Activated CD4-positive, alpha-beta memory T cell treated with anti-CD3 and anti-CD28 coated beads, Interleukin-2, amount 10 ng/mL, durations not matched to agents 7 days and 5 days (primary cell): ENCODE measurements at regions not wholly inside any gene's neighbourhood (a gene's known extent, or its start where the extent isn't known, plus 50 kb on each side); places are given as distances from the start of the nearest gene placed in this dataset.

ENCODE experiments used
- CTCF ChIA-PET: fragments of 350-600 bp; sonication (Branson Sonifier 250); formaldehyde crosslinking; loops from one replicate; lab custom pipeline; 2021; ENCODE audit warnings: antibody characterized with exemption, inconsistent platforms; lab: Charles Lee
- POLR2A ChIA-PET: fragments of 350-600 bp; sonication (Branson Sonifier 250); formaldehyde crosslinking; loops from one replicate; lab custom pipeline; 2021; ENCODE audit warnings: antibody characterized with exemption; lab: Charles Lee
- DNase-seq: peaks from one replicate; pipeline ENCODE4 v3.0.0-alpha.2; 2020
- H3K27ac Mint-ChIP-seq: one replicate; pipeline ENCODE4 v1.8.0; 2021; ENCODE audit warnings: mild to moderate bottlenecking, mixed read lengths
- H3K27me3 Mint-ChIP-seq: one replicate; pipeline ENCODE4 v1.8.0; 2021; ENCODE audit warnings: mixed read lengths
- H3K36me3 Mint-ChIP-seq: one replicate; pipeline ENCODE4 v1.8.0; 2021; ENCODE audit warnings: low read depth, mixed read lengths
- H3K4me1 Mint-ChIP-seq: one replicate; pipeline ENCODE4 v1.8.0; 2021; ENCODE audit warnings: mixed read lengths
- H3K4me3 Mint-ChIP-seq: one replicate; pipeline ENCODE4 v1.8.0; 2021; ENCODE audit warnings: mild to moderate bottlenecking, mixed read lengths
- H3K9me3 Mint-ChIP-seq: one replicate; pipeline ENCODE4 v1.8.0; 2021; ENCODE audit warnings: mixed read lengths

DNA sequence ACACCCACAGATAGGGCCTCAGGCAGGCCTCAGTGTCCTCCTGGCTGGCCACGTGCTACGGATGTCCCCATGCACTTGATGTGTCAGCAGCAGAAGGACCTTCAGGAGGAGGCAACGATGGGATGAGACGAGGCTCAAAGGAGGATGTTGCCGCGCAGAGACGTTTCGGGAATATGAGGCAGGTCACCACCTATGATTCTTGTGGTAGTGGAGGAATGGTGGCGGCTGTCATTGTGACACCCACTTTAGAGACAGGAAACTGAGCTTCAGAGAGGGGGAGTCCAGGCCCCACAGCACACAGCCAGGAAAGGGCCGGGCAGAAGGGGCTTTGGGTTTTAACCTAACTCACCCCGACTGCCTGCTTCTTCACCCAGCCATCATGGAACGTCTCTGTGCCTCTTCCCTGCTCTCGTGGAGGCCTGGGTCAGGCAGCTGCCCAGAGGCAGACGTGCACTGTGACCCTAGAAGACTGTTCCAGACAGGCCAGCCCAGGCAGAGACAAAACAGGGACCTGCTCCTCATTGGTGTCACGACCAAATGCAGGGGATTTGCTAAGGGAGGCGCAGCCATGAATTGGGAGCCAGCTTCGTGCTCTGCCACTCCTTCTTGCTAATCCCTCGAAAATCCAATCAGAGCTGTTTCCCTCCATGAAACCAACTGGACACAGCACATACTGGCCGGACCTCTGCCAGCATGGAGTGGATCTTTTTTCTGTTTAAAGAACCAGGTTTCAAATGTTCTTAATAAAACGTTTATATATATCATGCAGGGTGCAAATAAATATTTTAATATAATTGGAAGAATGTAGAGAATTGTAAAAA is 169.2 kb downstream of the ASB1 start:
- Mint-ChIP-seq H3K27ac (no peak overlapping the region), H3K4me3 (no peak overlapping the region), H3K9me3 (no peaks in the 10 kb centered on the region), H3K36me3 (no peaks in the 10 kb centered on the region), H3K4me1 (no peaks in the 10 kb centered on the region), H3K27me3 (no peaks in the 10 kb centered on the region)
- POLR2A ChIA-PET: no interaction called here
- CTCF ChIA-PET: no interaction called here
- no peak for DNase-seq

DNA sequence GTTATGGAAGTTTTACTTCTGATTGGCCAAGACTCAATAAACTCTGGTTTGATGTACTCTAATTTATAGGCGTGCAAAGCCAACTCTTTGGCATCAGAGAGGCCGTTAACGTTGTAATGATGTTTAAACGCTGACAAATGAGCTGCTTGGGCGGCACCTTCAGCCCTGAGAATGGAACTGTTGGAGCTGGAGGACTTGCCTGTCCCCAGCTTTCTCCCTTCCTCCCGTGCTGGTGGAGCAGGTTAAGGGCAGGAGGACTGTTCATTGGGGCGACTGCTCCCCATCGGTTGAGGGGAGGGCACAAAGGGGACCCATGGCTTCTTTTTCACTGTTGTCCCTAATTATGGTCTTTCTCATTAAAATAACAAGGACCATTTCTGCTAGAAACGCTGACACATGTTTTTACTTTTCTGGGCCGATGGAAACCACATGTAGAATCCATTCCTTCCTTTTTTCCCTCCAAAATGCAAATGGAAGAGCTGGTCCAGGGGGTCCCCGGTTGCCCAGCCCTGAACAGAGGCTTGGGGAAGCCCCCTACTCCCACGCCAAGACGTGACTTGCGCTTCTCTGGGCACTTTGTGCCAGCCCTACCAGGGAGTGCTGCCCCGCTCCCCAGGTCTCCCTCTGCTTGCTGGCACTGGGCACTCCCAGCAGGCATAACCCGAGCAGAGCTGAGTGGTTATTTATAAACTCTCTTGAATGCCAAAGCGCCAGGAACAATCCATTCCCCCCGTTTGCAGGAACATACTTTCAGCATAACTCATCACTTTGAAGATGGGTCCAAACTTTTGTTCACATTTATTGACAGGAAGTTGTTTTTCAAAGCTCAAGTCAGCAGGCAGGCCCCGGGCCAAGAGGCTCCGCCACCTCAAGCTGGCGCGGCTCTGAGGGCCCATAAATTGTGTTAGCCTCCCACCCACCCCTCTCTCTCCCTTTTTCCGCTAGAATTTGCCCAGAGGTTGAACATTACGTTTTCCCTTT is 170.1 kb downstream of the ASB1 start:
- Mint-ChIP-seq H3K4me3 (no peak overlapping the region), H3K9me3 (no peaks in the 10 kb centered on the region), H3K36me3 (no peaks in the 10 kb centered on the region), H3K4me1 (no peaks in the 10 kb centered on the region), H3K27me3 (no peaks in the 10 kb centered on the region), H3K27ac (no peak overlapping the region)
- POLR2A ChIA-PET: no interaction called here
- CTCF ChIA-PET: no interaction called here
- no peak for DNase-seq

DNA sequence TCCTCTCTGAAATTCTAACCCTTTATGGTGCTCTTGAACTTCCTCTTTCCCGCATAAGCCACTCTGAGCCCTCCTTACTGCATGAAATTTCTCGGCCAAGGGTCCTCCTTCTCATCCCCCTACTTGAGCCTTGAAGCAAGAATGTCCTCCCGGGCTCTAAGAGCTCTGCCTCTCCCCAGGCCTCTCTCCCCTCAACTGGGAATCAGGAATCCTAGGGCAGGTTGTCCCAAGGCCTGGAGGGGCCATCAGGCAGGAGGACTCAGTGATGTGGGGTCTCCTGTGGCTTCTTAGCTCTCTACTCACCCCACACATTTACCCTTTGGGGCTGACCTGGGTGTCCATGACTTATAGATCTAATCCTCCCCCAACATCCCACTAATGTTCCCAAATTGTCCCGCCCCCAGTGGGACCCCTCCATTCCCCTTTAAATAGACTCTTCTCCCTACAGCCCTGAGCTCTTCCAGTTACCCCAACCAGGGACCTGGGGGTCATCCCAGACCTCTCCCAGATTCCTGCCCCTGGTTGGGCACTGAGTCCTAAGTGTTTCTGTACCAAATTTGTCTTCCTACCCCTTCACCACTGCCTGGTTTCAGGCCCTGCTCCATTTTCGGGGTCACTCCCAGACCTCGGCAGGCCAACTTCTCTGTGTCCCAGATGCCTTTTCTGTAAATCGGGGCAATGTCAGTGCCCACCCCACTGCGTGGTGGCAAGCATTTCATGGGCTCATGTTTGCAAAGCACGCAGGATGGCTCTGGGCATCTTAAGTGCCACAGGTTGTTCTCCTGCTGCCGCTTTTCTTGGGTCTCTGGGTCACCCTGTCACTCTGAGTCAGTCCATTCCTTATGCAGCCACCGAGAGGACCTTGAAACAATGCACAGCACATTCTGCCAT is 171.2 kb downstream of the ASB1 start:
- no peak overlapping the region for H3K27ac Mint-ChIP-seq
- no peak overlapping the region for H3K4me3 Mint-ChIP-seq
- no peaks in the 10 kb centered on the region for H3K4me1 Mint-ChIP-seq
- H3K27me3 Mint-ChIP-seq: peaks cover 2% of the 10 kb centered on the region
- H3K9me3 Mint-ChIP-seq: no peaks in the 10 kb centered on the region
- H3K36me3 Mint-ChIP-seq: no peaks in the 10 kb centered on the region
- no peak for DNase-seq
- POLR2A ChIA-PET: no interaction called here
- CTCF ChIA-PET: no interaction called here

DNA sequence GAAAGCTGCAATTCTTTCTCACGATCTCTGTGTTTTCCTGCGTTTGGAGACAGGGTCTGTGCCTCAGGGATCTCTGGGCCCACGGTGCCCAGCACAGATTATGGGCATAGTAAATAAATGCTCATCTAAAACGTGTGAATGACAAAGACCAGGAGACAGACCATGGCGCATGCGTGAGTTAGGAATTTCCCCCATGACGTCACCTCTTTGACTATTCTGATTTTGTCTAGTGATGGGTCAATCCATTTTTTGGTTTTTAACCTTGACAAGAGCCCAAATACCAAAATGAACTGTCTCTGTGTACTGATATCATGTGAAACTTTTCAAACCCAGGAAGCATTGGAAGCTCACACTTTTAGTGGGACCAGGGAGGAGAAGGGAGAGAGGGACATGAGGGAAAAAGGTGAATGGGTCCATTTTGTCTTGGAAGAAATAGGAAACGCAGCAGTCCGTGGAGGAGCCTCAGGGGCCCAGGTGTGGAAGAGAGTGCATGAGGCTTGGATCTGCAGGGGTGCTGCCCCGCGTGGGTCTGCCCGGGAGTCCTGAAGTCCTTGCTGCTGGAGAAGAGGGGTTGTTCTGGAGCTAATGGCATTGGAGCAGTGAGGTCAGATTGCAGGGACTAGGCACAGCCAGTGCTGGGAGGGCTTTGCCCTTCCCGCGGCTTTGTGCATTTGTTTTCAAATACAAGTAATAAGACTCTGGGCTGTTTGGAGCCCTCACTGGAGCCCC is 172.2 kb downstream of the ASB1 start:
- ChIA-PET CTCF (no interaction called here), POLR2A (no interaction called here)
- H3K27me3 Mint-ChIP-seq: peaks cover 6% of the 10 kb centered on the region
- H3K27ac Mint-ChIP-seq: no peak overlapping the region
- no peaks in the 10 kb centered on the region for H3K9me3 Mint-ChIP-seq
- no peaks in the 10 kb centered on the region for H3K4me1 Mint-ChIP-seq
- H3K4me3 Mint-ChIP-seq: no peak overlapping the region
- DNase-seq: no peak
- H3K36me3 Mint-ChIP-seq: no peaks in the 10 kb centered on the region

DNA sequence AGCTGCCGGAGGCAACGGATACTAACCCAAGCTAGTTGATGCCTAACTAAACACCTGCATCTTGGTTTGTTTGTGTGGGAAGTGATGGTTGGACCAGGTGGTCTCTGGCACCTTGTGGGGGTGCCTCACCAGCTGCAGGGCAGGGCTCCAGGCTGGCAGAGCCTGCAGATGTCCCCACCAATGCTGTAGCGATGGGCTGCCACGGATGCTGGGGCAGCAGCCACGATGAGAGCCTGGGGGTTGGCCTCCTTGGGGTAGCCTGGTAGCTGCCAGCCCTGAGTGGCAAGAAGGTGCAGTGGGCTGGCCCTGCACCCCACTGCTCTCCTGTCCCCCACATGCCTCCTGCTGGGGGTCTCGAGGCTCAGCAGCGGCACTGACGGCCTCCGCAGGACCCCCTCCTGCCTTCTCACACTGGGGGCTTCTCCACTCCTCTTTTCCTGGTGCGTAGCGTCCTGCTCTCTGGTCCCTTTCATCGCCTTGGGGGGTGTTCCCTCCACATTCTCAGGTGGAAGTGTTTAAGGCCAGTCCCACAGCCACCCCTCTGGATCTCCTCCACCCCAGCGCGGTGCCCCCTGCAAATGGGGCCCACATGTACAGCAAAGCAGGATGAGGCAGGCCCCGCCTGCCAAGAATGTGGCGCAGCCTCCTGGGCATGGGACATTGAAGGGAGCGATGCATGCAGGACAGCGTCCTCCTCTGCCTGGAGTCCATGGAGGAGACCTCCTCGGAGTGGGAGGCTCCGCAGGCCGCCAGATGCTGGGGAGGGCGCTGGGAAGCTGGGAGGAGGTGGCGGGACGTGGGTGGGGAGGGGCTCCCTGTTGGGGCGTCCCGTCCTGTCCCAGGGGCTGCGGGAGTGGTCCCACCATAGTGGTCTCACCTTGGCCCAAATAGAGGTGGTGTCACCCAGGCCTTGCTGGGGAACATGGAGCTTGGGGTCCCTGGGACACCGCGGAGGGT is 173.1 kb downstream of the ASB1 start:
- Mint-ChIP-seq H3K36me3 (no peaks in the 10 kb centered on the region), H3K27ac (no peak overlapping the region), H3K4me3 (no peak overlapping the region), H3K4me1 (no peaks in the 10 kb centered on the region), H3K9me3 (no peaks in the 10 kb centered on the region), H3K27me3 (peaks cover 15% of the 10 kb centered on the region)
- ChIA-PET CTCF (no interaction called here), POLR2A (no interaction called here)
- no peak for DNase-seq

DNA sequence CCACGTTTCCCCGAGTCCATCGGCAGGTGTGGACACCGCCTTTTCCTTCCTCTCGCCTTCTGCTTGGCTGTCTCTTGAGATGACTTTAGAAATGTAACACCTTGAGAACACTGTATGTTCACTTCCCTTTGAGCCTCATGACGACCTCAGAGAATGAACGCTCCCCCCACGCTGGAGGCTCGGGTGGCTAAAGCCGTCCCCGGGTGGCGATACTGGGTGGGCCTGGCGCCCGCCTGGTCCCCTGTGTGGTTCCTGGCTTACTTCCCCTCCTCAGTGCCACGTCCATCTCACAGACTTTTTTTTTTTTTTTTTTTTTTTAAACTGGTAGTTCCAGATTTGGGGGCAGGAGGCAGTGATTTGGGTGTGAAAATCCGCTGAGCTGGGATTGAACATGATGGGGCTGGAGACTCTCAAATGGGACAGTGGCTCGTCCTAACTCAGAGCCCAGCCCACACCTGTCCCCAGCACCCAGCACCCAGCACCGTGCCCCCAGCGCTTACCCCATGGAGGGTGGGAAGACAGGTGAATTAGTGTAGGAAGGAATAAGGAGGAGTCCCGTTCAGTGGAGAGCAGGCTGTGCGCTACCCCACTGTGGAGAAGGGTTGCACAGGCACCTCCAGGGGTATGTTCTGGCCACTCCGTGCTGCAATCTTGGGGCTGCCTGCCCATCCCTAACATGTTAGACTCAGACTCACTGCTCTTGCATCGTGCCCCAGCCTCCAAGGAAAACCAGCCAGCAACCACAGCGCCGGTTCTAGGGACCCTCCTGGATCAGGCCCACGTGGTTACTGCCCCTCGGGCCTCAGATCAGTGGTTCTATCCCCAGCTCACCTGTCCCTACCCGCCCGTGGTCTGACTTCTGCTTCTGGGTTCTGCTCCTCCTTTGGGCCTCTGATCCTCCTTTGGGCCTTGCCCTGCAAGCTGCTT is 174.0 kb downstream of the ASB1 start:
- H3K4me1 Mint-ChIP-seq: no peaks in the 10 kb centered on the region
- peaks cover 15% of the 10 kb centered on the region for H3K27me3 Mint-ChIP-seq
- H3K4me3 Mint-ChIP-seq: no peak overlapping the region
- ChIA-PET CTCF (no interaction called here), POLR2A (interaction anchor here (0.6 kb wide), 1 partner anchor 29 kb away, joined by 3 read pairs; no protein-coding TSS in a partner anchor)
- no peaks in the 10 kb centered on the region for H3K36me3 Mint-ChIP-seq
- DNase-seq: no peak
- no peak overlapping the region for H3K27ac Mint-ChIP-seq
- H3K9me3 Mint-ChIP-seq: no peaks in the 10 kb centered on the region

DNA sequence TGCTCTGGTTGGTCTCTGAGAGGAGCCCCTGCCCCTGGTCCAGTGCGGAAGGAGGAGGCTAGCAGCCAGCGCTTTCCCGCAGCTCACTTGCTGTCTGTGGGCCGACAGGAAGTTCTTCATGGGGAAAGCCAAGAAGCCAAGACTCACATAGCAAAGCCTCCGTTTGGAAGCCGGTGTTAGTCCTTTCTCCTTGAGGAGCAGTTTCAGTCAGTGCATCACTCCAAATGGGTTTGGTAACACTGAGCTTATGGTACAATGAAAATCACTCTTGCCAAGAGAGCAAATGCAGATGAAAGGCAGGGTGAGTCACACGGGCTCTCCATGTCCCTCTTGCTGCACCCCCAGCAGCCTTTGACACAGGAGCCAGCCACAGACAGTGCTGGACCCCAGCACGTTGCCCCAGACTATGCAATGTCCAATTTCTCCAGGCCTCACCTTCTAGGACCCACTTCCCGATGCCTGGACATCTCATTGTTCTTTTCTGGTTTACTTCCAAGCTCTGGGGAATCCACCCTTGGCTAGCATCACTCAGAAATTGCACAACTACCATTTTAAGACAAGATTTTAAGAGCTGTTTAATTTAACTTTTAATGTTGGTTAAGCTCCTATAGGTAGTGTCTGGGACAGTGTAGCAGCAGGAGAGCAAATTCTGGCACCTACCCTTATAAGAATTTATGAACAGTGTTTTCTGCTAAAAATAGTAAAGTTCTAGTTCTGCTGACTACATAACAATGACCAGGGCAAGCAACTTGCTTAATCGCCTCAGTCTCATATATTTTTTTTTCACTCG is 174.9 kb downstream of the ASB1 start:
- H3K36me3 Mint-ChIP-seq: no peaks in the 10 kb centered on the region
- no peak overlapping the region for H3K27ac Mint-ChIP-seq
- DNase-seq: no peak
- no peak overlapping the region for H3K4me3 Mint-ChIP-seq
- no peaks in the 10 kb centered on the region for H3K9me3 Mint-ChIP-seq
- ChIA-PET POLR2A (interaction anchor here (0.6 kb wide), 1 partner anchor 30 kb away, joined by 3 read pairs; no protein-coding TSS in a partner anchor), CTCF (no interaction called here)
- no peaks in the 10 kb centered on the region for H3K4me1 Mint-ChIP-seq
- H3K27me3 Mint-ChIP-seq: peaks cover 15% of the 10 kb centered on the region

DNA sequence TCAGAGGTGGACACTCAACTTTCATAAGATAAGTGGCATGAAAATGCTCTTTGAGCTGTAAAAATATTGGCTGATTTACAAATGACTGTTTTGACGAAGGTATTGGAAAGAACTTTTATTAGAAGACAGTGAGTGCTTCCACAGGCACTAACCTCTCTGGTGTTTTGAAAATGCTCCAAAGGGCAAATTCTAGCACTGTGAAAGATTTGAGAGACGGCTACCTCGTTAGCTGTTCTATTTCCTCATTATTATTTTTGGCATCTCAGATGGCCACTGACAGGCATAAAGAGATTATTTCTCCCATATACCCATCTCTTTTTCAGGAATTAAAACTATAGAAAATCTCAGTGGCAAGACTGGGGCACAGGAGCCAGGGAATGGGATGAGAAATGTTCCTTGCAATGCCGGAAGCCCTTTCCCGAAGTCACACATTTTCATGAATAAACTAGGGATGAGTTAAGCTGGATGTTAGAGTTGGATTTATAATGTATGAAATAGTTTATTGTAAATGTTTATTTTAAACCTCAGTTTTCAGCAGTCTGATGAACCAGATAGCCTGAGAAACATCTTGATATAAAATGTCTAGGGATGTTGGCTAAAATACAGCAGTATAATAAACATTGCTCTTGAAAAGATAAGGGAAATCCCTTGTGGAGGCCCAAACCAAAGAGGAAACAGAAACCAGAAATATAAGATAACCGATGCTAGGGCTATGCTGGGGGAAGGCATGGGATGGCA is 175.7 kb downstream of the ASB1 start:
- no peak overlapping the region for H3K4me3 Mint-ChIP-seq
- CTCF ChIA-PET: no interaction called here
- H3K27me3 Mint-ChIP-seq: peaks cover 15% of the 10 kb centered on the region

DNA sequence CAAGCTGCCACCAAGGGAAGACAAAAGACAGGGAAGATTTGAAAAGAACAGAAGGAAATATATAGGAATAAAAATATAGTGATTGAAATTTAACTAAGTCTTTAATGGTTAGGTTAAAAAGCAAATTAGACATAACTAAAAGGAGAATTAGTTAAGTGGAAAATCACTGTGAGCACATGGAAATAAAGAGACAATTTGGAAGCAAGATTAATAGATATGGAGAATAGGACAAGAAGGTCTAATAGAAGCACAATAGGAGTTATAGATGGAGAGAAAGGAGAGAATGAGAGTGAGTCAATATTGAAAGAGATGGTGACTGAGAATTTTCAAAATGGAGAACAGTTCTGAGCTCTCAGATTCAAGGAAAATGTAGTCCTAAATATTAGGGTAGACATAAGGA is 176.9 kb downstream of the ASB1 start:
- ChIA-PET CTCF (no interaction called here), POLR2A (no interaction called here)
- H3K27me3 Mint-ChIP-seq: peaks cover 21% of the 10 kb centered on the region
- H3K4me1 Mint-ChIP-seq: no peaks in the 10 kb centered on the region
- H3K36me3 Mint-ChIP-seq: no peaks in the 10 kb centered on the region
- H3K9me3 Mint-ChIP-seq: no peaks in the 10 kb centered on the region
- no peak overlapping the region for H3K27ac Mint-ChIP-seq
- no peak for DNase-seq
- no peak overlapping the region for H3K4me3 Mint-ChIP-seq

More for the DNA sequence above, 175.7 kb downstream of the ASB1 start:
- H3K27ac Mint-ChIP-seq: no peak overlapping the region
- DNase-seq: no peak
- POLR2A ChIA-PET: no interaction called here
- H3K9me3 Mint-ChIP-seq: no peaks in the 10 kb centered on the region
- H3K36me3 Mint-ChIP-seq: no peaks in the 10 kb centered on the region
- H3K4me1 Mint-ChIP-seq: no peaks in the 10 kb centered on the region

DNA sequence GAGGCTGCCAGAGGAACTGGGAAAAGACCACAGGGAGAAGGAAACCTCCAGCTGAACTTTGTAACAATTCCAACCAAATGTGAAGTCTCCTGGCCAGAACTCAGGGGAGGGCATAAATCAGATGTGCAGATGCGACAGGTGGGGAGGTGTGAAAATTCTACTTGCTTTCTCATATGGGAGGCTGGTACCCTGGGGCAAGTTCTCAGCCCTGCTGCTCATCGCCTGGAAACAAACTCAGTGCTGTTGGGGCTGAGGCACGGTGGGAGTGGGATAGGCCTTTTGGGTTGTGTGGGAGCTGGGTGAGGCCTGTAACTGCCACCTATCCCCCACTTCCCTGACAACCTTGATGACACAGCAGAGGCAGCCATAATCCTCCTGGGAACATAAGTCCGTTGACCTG is 179.6 kb downstream of the ASB1 start:
- DNase-seq: no peak
- Mint-ChIP-seq H3K27me3 (peaks cover 27% of the 10 kb centered on the region), H3K9me3 (no peaks in the 10 kb centered on the region), H3K4me1 (no peaks in the 10 kb centered on the region), H3K36me3 (no peaks in the 10 kb centered on the region), H3K27ac (no peak overlapping the region), H3K4me3 (no peak overlapping the region)
- CTCF ChIA-PET: interaction anchor here (0.6 kb wide), 1 partner anchor 13 kb away, joined by 3 read pairs; no protein-coding TSS in a partner anchor
- POLR2A ChIA-PET: no interaction called here
